HFF-Myc (cell line): ENCODE measurements at regions not wholly inside any gene's neighbourhood (a gene's known extent, or its start where the extent isn't known, plus 50 kb on each side); places are given as distances from the start of the nearest gene placed in this dataset.
A peak's percentile ranks its signal among the peaks of the same experiment; 100 is the strongest.

Experiments used
- DNase-seq: peaks from one replicate; pipeline ENCODE4 v3.0.0-alpha.2; 2011; ENCODE audit warnings: low read depth; ENCODE audit errors: extremely low read depth
- H3K4me3 ChIP-seq: replicated peaks from 2 replicates; pipeline ENCODE4 v1.5.1; 2011; ENCODE audit warnings: low read depth, mild to moderate bottlenecking, control low read depth, low read length
- TF ChIP-seq, protein P1 (sequence below): IDR thresholded peaks from 2 replicates; pipeline ENCODE4 v1.5.1; 2012; ENCODE audit warnings: mild to moderate bottlenecking, low read depth, low read length, control low read depth; ENCODE audit errors: missing control alignments

DNA sequence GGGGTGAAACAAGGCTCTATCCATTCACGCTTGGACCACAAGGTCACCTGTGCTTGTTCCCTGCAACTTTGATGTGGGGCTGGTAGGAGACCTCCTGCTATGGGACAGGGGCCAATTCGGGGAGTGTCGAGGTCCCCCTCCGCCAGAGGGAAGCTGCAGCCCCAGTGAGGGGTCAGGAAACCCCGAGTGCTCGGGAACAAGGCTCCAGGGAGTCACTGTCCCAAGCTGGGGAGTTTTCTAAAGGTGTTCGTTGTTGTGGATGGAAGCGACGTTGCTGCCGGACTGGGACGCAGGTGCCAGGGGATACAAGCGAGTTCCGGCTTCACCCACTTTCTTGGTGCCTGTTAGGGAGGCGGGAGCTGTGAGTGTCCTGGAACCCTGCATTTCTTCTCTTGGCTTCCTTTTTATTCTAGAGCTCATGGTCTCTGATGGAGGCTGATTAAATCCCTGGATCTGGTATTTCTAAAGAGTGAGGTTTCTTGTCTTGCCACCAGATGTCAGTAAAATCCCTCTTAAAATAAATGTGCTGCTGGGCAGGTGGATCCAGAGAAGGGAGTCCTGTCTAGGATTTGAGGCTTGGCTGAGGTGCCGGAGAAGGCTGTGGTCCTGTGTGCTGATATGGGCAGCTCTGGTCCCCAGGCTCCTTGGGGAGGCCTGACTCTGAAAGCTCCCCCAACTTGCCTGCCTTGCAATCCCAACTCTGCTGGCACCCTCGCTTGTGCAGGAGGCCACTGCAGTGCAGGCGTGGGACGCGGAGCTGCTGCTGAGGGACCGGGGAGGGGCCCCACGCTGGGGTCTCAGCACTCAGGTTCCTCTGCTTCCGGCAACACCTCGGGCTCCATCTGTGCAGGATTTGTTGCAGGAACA, 153.9 kb downstream of the TEX29 start:
- H3K4me3 ChIP-seq = no peak overlapping the region
- peak; percentile 1 for DNase-seq
- TF ChIP-seq, protein P1, sequence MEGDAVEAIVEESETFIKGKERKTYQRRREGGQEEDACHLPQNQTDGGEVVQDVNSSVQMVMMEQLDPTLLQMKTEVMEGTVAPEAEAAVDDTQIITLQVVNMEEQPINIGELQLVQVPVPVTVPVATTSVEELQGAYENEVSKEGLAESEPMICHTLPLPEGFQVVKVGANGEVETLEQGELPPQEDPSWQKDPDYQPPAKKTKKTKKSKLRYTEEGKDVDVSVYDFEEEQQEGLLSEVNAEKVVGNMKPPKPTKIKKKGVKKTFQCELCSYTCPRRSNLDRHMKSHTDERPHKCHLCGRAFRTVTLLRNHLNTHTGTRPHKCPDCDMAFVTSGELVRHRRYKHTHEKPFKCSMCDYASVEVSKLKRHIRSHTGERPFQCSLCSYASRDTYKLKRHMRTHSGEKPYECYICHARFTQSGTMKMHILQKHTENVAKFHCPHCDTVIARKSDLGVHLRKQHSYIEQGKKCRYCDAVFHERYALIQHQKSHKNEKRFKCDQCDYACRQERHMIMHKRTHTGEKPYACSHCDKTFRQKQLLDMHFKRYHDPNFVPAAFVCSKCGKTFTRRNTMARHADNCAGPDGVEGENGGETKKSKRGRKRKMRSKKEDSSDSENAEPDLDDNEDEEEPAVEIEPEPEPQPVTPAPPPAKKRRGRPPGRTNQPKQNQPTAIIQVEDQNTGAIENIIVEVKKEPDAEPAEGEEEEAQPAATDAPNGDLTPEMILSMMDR = peak; percentile 24

DNA sequence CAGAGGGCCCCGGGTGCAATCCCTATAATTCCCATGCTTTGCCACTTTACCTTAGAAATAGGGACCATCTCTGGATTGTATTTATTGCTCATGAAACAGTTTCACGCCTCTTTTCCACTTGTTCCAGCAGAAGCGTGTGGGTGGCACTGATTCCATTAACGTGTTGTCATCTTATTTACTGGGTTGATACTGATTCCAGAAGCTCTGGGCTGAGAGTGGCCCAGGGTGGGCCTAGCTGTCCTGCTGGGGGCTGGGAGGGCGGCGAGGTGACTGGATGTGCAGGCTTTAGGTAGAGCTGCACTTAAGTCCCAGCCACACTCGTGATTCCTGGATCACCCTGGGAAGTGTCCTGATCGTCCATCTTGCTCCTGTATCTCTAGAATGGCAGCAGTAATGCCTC, 155.0 kb downstream of the TEX29 start:
- TF ChIP-seq, protein P1 = no peak
- H3K4me3 ChIP-seq = no peak overlapping the region
- no peak for DNase-seq

DNA sequence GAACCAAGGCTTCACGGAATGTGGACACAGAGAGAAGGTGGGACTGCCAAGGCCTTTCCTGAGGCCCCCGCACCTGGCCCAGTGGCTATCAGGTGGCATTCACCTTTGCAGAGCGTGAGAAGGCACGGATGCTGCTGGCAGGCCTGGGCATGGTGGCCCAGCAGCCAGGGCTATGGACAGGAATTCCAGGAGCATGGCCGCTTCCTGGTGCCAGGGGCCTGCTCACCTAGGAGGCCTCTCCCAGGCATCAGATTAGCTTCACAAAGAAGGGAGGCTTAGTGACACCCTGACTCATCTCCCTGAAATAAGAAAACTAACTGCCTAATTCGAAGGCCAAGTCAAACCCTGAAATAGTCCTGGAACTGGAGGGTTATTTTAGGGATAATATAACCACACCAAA, 155.8 kb downstream of the TEX29 start:
- no peak for DNase-seq
- H3K4me3 ChIP-seq = no peak overlapping the region
- TF ChIP-seq, protein P1 = no peak

DNA sequence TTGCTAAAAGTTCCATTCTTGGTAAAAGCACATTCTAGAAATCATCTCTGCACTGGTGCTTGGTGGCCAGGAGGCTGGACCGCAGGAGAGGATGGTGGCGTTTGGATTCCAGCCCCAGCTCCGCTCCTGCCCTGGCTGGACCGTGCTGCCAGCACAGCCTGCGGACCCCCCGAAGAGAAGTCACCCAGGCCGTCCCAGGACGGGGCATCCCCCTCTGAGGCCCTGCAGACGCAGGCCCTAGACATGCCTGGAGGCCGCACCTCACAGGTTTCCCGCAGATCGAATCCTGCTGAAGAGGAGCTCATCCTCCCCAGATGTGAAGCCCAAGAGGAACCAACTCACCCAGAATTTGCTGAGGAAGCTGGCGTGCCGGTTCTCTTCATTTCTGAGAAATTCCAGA, 159.0 kb downstream of the TEX29 start:
- DNase-seq = no peak
- TF ChIP-seq, protein P1 = no peak
- no peak overlapping the region for H3K4me3 ChIP-seq

DNA sequence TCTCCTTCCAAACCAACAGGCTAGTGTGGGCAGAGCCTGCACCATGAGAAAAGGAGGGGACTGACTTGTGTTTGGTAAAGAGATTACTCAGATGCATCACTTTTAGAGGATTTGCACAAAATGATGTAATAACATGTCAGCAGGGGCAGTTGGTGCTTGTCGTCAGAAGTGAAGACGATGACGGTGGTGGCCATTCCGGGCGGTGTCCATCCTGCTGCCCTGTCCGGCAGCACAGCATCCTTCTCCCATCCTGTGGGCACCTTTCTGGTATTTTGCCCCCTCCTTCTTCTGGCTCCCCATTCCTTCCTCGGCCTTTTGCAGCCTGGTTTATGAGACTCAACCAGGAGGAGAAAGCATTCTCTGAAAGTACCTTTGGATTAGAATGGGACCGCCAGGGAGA, 160.1 kb downstream of the TEX29 start:
- no peak overlapping the region for H3K4me3 ChIP-seq
- TF ChIP-seq, protein P1 = no peak
- no peak for DNase-seq

DNA sequence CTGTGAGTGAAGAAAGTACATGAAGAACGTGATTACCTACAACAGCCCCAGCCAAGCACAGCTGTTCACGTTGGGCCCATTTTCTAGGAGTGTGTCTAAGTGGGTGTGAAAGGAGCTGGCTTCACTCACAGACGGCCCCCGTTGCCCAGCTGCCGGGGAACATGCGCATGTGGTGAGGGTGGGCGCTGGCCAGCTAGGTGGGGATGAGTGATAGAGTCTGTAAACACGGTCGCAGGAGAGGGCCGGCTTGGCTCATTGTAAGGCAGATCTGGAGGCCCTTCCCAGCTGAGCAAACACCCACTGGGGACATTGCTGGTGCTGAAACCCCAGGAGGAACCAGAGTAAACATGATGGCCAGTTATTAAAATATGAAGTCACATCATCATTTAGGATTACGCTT, 160.5 kb downstream of the TEX29 start:
- TF ChIP-seq, protein P1 = no peak
- no peak overlapping the region for H3K4me3 ChIP-seq
- no peak for DNase-seq

DNA sequence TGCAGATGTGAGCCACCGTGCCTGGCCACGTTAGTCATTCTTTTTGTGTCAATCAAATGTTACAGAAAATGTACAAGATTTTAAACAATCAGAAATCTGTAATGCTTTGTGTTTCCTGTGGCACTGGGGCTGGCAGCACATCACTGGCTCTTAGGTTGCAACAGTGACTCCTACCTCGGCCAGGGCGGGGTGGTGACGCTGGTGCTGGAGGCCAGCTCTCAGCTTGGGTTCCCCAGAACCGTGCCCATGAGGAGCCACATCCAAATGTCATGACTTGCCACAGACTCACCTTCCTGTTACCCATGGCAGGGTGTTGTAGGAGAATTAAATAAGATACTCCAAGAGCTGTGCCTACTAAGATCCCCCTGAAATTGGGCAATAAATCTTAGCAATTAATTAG, 161.7 kb downstream of the TEX29 start:
- no peak overlapping the region for H3K4me3 ChIP-seq
- DNase-seq = no peak
- TF ChIP-seq, protein P1 = no peak
